Jurkat, Clone E6-1 (cell line): ENCODE measurements at regions not wholly inside any gene's neighbourhood (a gene's known extent, or its start where the extent isn't known, plus 50 kb on each side); places are given as distances from the start of the nearest gene placed in this dataset.

ENCODE experiments used
- DNase-seq: peaks from one replicate; pipeline ENCODE4 v3.0.0-alpha.2; 2011; ENCODE audit warnings: low read depth, low spot score
- H3K4me3 ChIP-seq: 2 replicates; pipeline ENCODE4 v1.5.1; 2011; ENCODE audit warnings: mild to moderate bottlenecking, low read length, control low read depth, moderate library complexity

DNA sequence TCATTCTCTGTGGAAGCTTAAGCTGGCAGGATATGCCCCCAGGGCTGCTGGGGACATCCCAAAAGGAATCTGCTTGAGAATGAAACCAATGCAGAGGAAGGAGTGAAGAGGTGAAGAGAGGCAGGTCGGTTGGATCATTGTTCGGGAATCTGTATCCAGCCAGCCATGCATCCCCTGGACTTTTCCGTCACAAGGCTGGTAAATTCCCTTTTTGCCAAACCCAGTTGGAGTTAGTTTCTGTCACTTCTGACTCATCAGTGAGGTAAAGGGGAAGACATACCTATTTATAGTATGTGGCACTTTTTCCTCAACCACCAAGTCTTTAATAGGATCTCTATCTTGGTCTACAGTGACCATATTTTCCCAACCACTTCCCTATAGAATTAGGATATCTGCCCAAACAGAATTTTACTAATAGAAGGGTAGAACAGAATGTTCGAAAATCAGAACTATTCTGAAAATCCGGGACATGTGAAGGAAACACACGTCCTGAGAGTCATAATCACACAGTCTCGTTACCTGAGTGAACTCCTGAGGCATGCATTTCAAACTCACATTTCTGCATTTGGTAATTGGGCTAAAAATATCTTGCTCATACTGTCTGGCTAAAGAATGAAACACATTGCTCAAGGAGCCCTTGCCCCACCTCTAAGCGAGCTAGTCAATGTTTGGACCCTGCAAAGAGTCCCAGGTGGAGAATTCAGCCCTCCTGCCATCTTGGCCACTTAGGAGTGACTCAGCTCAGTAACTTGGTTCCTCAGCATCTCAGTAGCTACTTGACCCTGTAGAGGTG lies 289.7 kb upstream of the ADAMTS9 start:
- H3K4me3 ChIP-seq, result no peak overlapping the region
- no peak for DNase-seq

DNA sequence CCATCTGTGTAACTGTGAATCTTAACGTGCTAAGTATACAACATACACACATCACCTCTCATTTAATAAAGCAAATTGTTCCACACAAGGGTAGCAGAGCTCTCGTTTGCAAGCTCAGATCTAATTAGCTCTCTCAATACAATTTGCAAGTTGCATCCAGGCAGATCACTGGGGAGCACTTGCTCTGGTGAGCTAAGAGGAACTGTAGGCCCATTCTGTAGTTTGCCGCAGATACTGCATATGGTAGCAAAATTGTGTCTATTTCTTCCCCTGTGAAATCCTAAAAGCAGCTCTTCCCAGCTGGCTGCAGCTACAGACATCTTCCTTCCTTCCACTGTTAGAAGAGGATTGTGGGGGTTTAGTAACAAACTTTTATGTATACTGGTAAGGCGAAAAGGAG lies 288.7 kb upstream of the ADAMTS9 start:
- DNase-seq, result no peak
- no peak overlapping the region for H3K4me3 ChIP-seq

DNA sequence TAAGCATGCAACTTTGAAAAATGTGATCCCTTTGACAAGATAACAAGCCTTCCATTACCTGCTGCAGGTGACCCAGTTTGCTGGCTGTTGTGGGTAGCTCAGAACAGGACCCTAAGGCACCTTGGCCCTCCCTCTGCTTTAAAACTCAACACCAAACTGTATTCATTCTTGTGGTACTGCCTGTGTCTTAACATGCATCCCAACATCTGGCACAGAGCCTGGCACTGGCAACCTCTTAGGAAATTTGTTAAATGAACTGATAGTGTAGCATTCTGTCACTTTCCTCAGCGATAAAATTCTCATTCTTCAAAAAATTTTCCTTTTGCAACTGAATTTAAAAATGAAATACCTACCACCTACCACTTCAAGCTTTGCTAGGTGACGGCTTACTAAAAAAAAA lies 287.3 kb upstream of the ADAMTS9 start:
- DNase-seq, result no peak
- no peak overlapping the region for H3K4me3 ChIP-seq

DNA sequence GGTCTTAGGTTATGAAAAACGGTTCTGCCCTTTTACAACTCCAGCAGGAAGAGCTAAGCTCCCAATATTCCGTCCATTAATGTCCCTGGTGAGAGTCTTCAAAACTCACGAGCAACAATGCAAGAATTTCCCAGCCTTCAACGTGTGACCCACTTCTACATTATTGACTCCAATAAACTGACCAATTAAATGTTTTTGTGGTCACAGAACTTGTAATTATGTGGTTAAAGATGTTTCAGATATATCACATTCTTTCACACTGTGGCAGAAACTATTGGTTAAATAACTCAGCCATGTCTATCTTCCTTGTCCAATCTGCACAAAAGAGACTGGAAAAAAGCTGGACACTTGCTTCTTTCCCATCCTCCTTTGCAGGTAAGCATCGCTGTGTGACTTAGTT lies 286.6 kb upstream of the ADAMTS9 start:
- DNase-seq, result no peak
- no peak overlapping the region for H3K4me3 ChIP-seq

DNA sequence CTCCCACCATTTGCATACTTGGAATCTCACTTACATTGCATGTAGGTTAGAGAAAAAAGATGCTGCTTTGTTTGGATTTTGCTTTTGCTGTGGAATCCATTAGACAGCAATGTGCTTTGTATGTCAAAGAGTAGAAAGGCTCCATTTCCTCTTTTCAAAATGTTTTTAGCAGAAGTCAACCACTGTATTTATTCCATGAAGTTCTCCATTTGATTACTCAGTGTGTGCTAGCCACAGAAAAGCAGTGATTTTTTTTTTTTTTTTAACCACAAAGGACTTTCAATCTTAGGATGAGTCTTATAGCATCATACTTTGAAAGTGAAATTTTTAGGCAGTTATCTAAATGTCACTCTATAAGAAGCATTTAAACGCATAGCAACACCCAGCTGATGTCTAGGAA lies 285.0 kb upstream of the ADAMTS9 start:
- H3K4me3 ChIP-seq, result no peak overlapping the region
- DNase-seq, result no peak

DNA sequence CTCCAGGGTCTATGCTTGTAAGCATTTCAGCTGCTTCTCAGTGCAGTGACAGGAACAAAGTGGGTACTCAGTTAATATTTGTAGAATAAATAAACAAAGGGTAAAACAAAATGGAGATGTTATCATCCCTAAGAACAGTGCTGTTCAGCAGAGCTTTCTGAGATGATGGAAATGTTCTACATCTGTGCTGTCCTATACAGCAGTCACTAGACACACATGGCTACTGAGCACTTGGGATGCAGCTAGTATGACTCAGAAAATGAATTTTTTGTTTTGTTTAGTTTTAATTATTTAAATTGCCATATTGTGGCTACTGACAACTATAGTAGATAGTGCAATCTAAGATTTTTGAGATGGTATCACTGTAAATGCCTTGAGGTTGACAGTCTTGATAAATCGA lies 283.8 kb upstream of the ADAMTS9 start:
- no peak overlapping the region for H3K4me3 ChIP-seq
- DNase-seq, result no peak

DNA sequence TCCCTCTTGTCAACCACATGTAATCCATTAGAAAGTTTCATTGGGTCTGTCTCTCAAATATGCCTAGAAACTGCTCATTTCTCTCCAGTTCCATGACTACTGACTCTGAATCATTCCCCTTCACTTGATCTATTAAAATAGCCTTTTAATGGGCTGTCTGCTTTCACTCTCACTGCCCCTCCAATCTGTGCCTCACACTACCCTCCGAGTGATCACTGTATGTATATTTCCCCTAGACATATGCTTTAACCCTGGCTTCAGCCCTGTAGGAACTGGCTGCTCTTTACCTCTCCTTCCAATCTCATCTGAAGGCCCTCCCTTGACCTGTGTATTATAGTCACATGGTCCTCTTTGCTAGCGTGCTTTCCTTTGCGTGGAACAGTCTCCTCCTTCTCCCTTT lies 282.8 kb upstream of the ADAMTS9 start:
- DNase-seq, result no peak
- H3K4me3 ChIP-seq, result no peak overlapping the region

DNA sequence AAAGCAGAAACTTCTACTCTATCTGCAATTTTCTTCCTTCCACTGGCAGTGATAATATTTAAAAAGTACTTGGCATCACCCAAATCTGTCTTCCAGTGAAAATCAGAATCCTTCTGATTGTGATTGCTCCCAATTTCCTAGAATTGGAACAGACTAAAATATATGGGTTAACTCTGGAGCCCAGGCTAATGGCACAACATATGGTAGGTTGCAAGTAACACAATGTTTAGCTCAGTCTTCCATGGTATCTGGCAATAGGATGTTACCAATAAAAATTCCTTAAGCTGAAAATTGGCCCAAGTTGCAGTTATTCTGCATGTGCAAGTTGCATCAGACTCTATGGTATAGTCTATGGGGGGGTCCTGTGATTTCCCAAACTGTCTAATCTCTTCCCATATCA lies 273.5 kb upstream of the ADAMTS9 start:
- no peak for DNase-seq
- H3K4me3 ChIP-seq, result no peak overlapping the region

DNA sequence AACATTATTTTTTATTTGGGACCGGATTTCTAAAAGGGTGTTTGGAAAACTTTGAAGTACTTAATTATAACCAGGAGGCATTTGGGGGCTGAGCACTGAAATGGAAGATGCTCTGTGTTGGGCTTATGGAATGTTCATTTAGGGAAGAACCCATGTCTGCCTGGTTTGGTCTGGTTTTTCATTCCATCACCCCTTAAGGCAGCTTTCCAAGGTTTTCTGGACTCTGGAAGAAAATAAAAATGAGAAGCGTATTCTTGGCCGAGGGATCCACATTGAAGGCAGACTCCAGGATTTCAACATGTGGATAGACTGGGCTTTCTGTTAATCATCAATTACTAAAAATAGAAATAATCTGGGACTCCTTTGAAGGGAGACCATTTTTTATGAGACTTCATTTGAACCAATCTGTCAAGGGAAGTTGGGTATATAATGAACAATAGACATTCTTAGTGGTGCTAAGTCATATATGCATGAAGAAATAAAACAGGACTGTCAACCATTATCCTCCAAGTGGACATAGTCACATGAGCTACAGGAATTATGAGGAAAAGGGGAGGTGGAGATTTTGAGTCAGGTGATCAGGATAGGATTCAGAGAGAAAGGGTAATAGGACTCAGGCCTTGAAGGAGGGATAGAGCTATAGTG lies 270.5 kb upstream of the ADAMTS9 start:
- H3K4me3 ChIP-seq, result no peak overlapping the region
- no peak for DNase-seq

DNA sequence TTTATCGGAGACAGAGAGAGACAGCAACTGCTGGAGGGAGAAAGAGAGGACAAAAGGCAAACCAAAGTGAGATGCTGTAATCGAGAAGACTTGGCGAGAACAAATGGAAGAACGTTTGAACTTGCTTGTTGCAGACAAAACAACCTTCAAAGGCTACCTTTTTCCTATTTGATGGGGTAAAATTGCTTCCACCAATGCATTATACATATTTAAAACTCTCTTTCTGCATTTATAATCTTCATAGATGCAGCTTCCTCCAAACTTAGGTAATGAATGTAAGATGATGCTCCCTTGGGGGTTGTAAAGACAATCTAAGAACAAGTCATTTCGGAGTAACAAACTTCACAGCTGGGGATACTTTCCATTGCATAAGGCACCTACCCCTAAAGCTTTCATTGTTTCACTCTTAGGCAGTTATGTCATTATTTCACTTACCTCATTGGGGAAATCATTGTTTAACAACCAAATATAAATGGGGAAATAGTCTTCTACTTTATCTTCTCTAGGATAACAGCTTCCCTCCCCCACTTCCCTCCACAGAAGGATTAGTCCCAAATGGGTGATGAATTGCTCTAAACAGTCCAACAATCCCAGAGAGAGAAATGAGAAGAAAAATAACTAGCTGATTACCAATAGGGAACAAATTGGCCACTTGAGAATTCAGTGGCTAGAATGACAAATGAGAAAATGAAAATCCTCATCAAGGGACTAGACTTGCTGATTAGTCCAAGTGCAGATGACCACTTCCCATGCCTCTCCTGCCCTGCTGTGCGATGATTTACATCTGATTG lies 269.8 kb upstream of the ADAMTS9 start:
- H3K4me3 ChIP-seq, result no peak overlapping the region
- DNase-seq, result no peak

DNA sequence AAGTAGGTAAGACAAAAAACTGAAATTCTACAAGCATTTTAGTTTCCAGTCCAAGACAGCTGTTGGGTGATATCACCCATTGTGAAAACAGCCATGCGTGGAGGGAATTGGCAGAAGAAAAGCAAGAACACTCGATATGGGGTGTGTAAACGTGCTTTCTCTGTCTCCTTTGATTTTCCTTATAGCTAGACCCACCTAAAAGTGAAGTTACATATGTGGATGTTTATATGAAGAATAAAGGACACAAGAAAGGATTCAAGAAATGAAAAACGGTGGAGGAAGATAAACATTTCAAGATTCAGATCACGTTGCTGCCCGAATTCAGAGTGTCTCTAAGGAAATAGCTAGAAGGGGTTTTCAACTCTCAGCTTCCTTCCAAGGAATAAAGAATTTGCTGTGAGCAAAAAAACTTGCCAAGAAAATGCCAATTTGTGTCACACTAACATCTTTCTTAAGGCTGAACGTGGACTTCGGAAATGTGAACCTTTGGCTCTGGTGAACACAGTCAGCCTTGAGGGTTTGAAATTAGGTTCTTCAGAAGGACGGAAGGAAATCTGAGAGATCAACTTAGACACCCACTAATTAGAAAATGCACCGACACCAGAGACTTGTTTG lies 269.0 kb upstream of the ADAMTS9 start:
- no peak overlapping the region for H3K4me3 ChIP-seq

DNA sequence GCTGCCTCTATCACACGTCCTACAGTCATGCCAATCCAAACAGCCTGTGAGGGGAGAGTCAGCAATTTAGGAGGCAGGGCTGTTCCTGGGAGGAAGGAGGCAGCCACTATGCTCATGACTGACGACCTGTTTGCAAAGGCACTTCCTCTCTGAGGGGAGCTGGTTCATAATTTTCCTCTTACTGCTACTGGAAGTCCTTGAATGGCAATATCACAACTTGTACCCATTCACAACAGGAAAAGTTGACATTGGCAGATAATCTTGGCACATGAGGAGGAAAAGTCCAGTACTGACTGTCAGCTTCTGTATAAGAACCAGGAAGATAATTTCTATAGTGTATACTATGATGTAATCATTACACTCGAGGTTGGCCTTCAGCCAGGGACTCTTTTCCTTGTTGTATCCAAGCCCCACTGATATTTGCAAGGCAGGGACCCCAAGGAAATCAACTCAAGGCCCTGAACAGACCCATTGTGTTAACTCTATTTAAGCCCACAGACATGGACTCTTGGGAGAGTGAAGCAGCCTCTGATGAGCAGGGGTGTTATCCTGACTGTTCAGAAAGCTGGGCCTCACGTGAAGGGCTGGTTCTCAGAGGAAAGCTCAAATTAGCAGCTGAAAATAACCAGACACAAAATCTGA lies 267.3 kb upstream of the ADAMTS9 start:
- no peak for DNase-seq
- no peak overlapping the region for H3K4me3 ChIP-seq

More for the DNA sequence above, 269.0 kb upstream of the ADAMTS9 start:
- no peak for DNase-seq

DNA sequence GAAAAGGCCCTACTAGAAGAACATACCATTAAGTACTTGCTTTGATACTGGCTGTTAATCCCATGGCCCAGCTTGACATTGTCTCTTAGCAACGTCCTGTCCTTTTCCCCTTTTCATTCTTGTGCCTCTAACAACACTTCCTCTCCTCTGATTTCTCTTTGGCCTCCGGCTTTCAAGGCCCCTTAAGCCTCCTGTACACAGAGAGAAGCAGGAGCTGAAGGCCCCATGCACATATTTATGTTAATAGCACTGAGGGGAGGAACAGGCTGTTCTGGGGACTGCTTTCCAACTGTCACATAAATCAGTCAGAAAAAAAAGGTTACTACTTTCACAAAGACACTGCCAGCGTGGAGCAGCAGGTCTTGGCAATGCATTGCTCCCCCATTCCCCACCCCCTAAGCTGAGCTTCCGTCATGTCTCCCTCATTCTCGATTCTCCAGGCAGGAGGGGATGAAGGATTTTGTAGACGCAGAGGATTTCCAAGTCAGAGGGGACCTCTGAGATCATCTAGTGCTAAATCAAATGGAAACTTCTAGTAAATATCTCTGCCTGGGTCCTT lies 257.4 kb upstream of the ADAMTS9 start:
- no peak overlapping the region for H3K4me3 ChIP-seq
- no peak for DNase-seq

DNA sequence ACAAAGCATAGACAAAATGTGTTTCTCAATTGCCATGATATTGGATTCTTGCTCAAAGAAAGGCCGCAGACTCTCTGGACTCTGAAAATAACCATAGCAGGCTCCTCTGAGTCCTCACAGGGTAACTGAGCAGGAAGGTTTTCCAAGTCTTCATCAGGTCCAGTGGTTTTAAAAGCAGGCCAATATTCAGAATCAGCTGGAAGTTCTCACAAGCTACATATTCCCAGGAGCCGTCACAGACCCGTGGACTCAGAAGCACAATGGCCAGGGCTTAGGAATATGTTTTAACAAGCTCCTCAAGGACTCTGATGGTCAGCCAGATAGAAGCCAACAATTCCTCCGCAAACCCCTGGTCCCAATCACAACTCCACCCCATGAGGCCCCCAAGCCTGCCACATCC lies 256.1 kb upstream of the ADAMTS9 start:
- no peak for DNase-seq
- H3K4me3 ChIP-seq, result no peak overlapping the region

DNA sequence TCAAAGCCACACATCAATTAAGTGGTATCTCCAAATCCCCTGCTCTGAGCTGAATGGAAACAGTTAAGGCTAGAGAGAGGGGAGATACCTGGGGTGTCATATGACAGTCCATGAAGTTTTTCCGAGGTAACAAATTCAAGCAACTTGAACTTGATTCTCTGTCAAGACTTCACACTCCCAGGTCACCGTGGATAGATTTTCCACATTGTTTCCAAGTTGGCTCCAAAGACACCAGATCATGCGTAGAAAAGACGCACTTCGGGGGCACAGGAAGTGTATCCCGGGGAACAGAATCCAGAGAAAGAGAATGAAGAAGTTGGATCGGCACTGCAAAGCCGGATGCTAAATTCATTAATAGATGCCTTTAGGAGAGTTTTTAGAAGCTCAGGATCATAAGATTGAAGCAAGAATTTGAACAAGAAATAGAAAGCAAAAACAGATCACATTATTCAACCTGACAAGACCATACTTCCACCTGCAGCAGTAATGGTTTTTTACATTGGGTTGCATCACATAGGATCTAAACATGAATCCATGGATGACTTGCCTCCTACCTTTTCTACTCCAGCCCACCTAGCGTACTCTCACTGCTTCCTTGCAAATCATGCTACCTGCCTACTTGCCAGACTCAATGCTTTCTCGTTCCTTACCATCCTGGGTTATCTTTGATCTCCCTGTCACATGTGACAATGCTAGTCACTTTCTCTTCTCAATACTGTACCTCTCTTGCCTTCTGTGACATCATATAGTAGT lies 253.0 kb upstream of the ADAMTS9 start:
- no peak overlapping the region for H3K4me3 ChIP-seq
- DNase-seq, result no peak

DNA sequence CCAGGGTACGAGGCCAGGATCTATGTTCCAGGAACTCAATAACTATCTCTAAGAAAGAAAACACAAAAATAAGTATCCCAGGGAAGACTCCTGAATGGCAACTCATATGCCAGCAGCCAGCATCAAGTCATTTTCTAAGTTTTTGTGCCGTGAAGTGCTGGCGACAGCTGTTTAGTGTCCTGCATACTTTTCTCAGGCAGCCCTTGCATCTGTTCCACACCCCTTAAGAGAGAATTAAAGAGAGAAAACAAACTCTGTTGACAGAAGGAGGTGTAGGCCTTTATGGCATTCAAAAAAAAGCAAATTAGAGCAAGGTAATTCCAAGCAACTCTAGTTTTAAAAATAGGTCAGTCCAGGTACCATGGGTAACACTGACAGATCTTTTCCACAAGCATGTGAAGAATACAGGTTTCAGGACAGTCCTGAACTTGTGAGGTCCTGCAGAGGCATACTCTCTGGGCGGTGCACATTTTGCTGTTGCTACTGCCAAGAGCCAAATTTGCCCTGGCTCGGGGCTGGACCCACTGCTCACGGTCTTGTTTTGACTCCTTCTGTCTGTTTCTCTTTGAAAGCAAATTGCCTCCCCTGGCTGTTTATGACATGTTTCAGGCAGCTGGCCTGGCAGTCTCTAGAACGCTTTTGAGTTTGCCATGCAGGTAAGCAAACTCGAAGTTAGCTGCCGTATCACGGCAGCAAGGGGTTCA lies 252.1 kb upstream of the ADAMTS9 start:
- no peak overlapping the region for H3K4me3 ChIP-seq
- DNase-seq, result no peak

DNA sequence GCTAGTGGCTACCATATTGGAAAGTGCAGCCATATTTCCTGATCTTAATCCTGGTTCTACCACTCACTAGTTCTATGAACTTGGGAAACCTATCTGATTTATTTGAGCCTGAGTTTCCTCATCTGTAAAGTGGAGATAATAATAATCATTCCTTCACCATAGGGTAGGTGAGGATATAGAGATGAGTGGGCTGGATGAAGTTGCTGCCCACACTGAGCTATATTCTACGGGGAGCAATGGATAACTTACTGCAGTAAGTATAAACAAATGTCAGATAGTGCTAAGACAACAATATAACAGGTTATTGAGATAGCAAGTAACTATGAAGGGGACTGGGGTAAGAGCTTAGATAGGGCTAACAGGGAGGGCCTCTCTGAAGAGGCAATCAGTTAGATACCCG lies 251.5 kb upstream of the ADAMTS9 start:
- DNase-seq, result no peak
- H3K4me3 ChIP-seq, result no peak overlapping the region

DNA sequence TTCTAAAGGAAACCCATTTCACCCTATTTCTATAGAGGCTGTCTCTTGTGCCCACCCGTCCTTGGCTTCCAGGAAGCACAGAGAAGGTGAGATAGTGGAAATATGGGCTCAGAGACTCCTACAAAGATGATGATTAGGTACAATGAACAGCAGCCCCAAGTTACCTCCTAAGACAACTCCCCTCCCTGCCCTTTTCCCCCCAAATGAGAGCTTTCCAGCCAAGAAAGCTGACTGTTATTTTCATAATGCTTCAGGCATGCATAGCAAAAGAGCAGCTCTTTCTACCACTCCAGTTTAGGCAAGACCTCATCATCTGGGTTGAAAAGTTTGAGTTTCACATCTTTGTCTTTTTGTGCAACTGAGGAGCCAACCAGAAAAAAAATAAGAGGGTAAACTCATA lies 248.8 kb upstream of the ADAMTS9 start:
- no peak for DNase-seq
- H3K4me3 ChIP-seq, result no peak overlapping the region
